Endothelial cell (in vitro differentiated cells): ENCODE measurements at regions not wholly inside any gene's neighbourhood (a gene's known extent, or its start where the extent isn't known, plus 50 kb on each side); places are given as distances from the start of the nearest gene placed in this dataset.

Experiments
- DNase-seq: peaks from one replicate; pipeline ENCODE4 v3.0.0; 2021; ENCODE audit warnings: low spot score
- H3K27ac Mint-ChIP-seq: one replicate; pipeline ENCODE4 v1.8.0; 2021; ENCODE audit warnings: mixed read lengths, inconsistent platforms; ENCODE audit not compliant: unreplicated experiment
- H3K27me3 Mint-ChIP-seq: one replicate; pipeline ENCODE4 v1.8.0; 2021; ENCODE audit warnings: mild to moderate bottlenecking, moderate library complexity, mixed read lengths, inconsistent platforms; ENCODE audit not compliant: unreplicated experiment
- H3K36me3 Mint-ChIP-seq: one replicate; pipeline ENCODE4 v1.8.0; 2021; ENCODE audit warnings: mild to moderate bottlenecking, low read depth, mixed read lengths, inconsistent platforms; ENCODE audit not compliant: unreplicated experiment
- H3K4me1 Mint-ChIP-seq: one replicate; pipeline ENCODE4 v1.8.0; 2021; ENCODE audit warnings: mild to moderate bottlenecking, mixed read lengths, inconsistent platforms; ENCODE audit not compliant: unreplicated experiment
- H3K4me3 Mint-ChIP-seq: one replicate; pipeline ENCODE4 v1.8.0; 2021; ENCODE audit warnings: mild to moderate bottlenecking, mixed read lengths, inconsistent platforms; ENCODE audit not compliant: unreplicated experiment
- H3K9me3 Mint-ChIP-seq: one replicate; pipeline ENCODE4 v1.8.0; 2021; ENCODE audit warnings: mixed read lengths, inconsistent platforms; ENCODE audit not compliant: unreplicated experiment
- CTCF ChIP-seq: fragments of 200-600 bp; sonication (generic); IDR thresholded peaks from one replicate; pipeline ENCODE4 v1.5.0; 2021; ENCODE audit warnings: antibody characterized with exemption; ENCODE audit not compliant: unreplicated experiment

- H3K4me3 Mint-ChIP-seq = no peak overlapping the region
- peaks cover 10% of the 10 kb centered on the region for H3K4me1 Mint-ChIP-seq
- H3K27me3 Mint-ChIP-seq = peaks cover 8% of the 10 kb centered on the region
- DNase-seq = no peak
- peaks cover 52% of the 10 kb centered on the region for H3K36me3 Mint-ChIP-seq
- no peak for TF ChIP-seq CTCF
- H3K27ac Mint-ChIP-seq = no peak overlapping the region
- H3K9me3 Mint-ChIP-seq = no peaks in the 10 kb centered on the region
These were observed 91.4 kb downstream of the NCOR2 start for GRCh38 chr12:124476011-124476400.

GRCh38 chr12:124475295-124476010 lies 92.0 kb downstream of the NCOR2 start:
- H3K36me3 Mint-ChIP-seq = peaks cover 54% of the 10 kb centered on the region
- no peak overlapping the region for H3K27ac Mint-ChIP-seq

GRCh38 chr12:124474709-124475108 lies 92.7 kb downstream of the NCOR2 start:
- peaks cover 12% of the 10 kb centered on the region for H3K27me3 Mint-ChIP-seq
- peaks cover 60% of the 10 kb centered on the region for H3K36me3 Mint-ChIP-seq
- no peak for TF ChIP-seq CTCF
- H3K9me3 Mint-ChIP-seq = no peaks in the 10 kb centered on the region
- peaks cover 10% of the 10 kb centered on the region for H3K4me1 Mint-ChIP-seq
- no peak for DNase-seq
- H3K4me3 Mint-ChIP-seq = no peak overlapping the region
- no peak overlapping the region for H3K27ac Mint-ChIP-seq

More at GRCh38 chr12:124475295-124476010, 92.0 kb downstream of the NCOR2 start:
- Mint-ChIP-seq H3K9me3 (no peaks in the 10 kb centered on the region), H3K27me3 (peaks cover 9% of the 10 kb centered on the region), H3K4me3 (no peak overlapping the region), H3K4me1 (peaks cover 10% of the 10 kb centered on the region)
- no peak for DNase-seq
- no peak for TF ChIP-seq CTCF

GRCh38 chr12:124472690-124473279 lies 94.6 kb downstream of the NCOR2 start:
- Mint-ChIP-seq H3K27me3 (peaks cover 7% of the 10 kb centered on the region), H3K27ac (no peak overlapping the region), H3K36me3 (peaks cover 59% of the 10 kb centered on the region), H3K4me3 (no peak overlapping the region), H3K4me1 (peaks cover 2% of the 10 kb centered on the region), H3K9me3 (no peaks in the 10 kb centered on the region)
- DNase-seq = no peak
- TF ChIP-seq CTCF = no peak

GRCh38 chr12:124471828-124472227 lies 95.6 kb downstream of the NCOR2 start:
- Mint-ChIP-seq H3K36me3 (peaks cover 59% of the 10 kb centered on the region), H3K4me1 (no peaks in the 10 kb centered on the region), H3K4me3 (no peak overlapping the region), H3K27ac (peak overlapping the region; percentile 42), H3K27me3 (peaks cover 8% of the 10 kb centered on the region), H3K9me3 (no peaks in the 10 kb centered on the region)
- DNase-seq = no peak
- TF ChIP-seq CTCF = no peak
